Astrocyte of the spinal cord (primary cell): ENCODE measurements at regions not wholly inside any gene's neighbourhood (a gene's known extent, or its start where the extent isn't known, plus 50 kb on each side); places are given as distances from the start of the nearest gene placed in this dataset.

ENCODE experiments used
- DNase-seq: peaks from one replicate; pipeline ENCODE4 v3.0.0; 2011; ENCODE audit warnings: low read depth, low spot score
- H3K4me3 ChIP-seq: 2 replicates; pipeline ENCODE4 v1.5.1; 2011; ENCODE audit warnings: low read depth, mild to moderate bottlenecking, low read length, moderate library complexity
- in situ Hi-C: cut with HindIII; loops from 2 replicates; pipeline ENCODE4 v1.10.0; 2017; ENCODE audit warnings: low sequenced_read_pairs
- TF ChIP-seq, protein P1 (sequence below): IDR thresholded peaks from 2 replicates; pipeline ENCODE4 v1.5.1; 2012; ENCODE audit warnings: low read depth, mild to moderate bottlenecking, low read length, inconsistent platforms

DNA sequence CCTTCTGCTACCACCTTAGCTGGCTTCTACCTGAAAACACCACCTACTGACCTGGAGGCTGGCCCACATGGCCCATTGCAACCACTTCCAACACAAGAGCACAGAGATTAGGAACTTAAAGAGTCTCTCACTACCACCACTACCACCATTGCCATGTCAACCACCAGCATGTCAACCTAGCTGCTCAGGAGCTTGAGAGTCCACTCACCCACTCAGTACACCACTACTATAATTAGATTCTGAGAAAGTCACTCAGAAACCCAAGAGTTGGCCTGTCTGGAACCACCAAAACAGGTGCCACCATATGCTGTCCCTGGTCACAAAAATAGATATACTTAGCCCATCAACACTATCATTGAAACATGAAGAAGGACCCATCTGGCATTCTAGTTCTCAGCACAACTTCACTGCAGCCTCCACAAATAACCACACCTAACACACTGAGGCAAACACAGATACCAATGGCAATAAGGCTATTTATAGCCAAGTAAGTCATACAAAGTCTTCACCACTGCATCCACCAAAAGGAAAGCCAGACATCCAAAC is 806.7 kb upstream of the EPHA6 start:
- in situ Hi-C loops: no loop called here
- TF ChIP-seq, protein P1, sequence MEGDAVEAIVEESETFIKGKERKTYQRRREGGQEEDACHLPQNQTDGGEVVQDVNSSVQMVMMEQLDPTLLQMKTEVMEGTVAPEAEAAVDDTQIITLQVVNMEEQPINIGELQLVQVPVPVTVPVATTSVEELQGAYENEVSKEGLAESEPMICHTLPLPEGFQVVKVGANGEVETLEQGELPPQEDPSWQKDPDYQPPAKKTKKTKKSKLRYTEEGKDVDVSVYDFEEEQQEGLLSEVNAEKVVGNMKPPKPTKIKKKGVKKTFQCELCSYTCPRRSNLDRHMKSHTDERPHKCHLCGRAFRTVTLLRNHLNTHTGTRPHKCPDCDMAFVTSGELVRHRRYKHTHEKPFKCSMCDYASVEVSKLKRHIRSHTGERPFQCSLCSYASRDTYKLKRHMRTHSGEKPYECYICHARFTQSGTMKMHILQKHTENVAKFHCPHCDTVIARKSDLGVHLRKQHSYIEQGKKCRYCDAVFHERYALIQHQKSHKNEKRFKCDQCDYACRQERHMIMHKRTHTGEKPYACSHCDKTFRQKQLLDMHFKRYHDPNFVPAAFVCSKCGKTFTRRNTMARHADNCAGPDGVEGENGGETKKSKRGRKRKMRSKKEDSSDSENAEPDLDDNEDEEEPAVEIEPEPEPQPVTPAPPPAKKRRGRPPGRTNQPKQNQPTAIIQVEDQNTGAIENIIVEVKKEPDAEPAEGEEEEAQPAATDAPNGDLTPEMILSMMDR: no peak
- no peak overlapping the region for H3K4me3 ChIP-seq
- DNase-seq: no peak

DNA sequence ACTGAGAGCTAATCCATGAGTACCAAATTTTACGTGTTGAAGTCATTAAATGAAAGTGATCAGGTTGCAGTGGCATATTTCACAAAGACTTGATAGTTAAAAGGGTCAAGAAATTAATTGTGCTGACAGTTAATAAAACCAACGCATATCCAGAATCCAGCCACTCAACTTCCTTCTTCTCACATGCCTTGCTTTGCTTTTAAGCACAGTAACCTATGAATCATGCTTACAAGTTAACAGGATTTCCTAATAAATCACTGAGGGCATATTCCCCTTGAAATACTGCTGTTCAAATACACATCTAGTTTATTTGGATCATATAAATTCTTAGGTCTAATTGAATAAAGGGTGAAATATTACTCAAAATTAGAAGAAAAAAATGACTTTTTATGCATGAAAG is 801.5 kb upstream of the EPHA6 start:
- TF ChIP-seq, protein P1: no peak
- no peak overlapping the region for H3K4me3 ChIP-seq
- no peak for DNase-seq
- in situ Hi-C loops: no loop called here

DNA sequence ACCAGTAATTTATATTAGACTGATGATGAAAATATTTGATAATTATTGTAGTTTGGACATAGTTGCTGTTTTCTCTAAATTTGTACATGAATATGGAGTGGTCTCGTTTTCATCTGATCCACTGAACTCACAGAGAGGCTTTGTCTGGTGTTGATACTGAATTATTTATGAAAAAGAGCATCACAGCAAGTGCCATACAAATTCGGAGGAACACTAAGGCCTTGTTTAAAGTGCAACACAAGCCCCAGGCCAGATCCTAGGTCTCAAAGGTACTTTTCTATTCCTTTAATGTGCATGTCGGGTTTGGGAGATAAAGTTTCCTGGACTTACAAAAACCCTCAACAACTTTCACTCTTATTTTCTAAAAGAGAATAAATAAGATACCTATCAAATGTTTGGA is 796.8 kb upstream of the EPHA6 start:
- no peak overlapping the region for H3K4me3 ChIP-seq
- TF ChIP-seq, protein P1: no peak
- in situ Hi-C loops: no loop called here
- no peak for DNase-seq

DNA sequence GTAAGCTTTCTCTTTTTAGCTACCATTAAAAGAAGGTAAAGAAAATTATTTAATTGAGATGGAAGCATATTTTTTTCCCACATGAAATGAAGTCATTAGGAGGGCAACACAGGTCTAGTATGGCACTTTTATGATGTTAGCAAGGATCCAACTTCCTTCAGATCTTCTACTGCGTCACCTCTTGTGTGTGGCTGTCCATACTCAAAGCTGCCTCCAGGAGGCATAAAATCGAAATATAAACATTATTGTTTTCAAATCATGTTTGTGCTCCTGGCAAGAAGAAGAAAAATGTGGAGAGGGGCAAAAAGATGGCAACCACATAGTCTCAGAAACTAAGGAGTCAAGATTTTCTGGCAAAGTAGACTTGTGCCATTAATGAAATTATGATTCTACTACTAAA is 791.7 kb upstream of the EPHA6 start:
- no peak overlapping the region for H3K4me3 ChIP-seq
- in situ Hi-C loops: no loop called here
- DNase-seq: no peak
- TF ChIP-seq, protein P1: no peak

DNA sequence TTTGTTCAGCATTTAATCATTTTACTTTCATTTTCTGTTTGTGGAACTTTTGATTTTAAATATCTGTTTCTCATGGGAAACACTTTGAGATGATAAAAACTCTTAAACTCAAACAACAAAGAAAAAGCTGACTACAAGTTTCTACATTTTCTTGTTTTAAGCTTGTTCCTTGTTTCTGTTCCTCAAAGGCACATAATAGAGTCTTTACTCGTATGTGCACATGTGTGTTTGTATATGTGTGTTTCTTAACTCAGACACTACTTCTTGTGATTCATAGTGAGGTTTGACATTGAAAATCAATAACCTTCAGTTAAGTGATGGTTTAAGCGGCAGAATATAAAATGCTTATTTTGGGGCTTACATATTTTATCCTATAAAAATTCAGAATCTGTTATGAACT is 786.7 kb upstream of the EPHA6 start:
- TF ChIP-seq, protein P1: no peak
- no peak for DNase-seq
- no peak overlapping the region for H3K4me3 ChIP-seq
- in situ Hi-C loops: no loop called here

DNA sequence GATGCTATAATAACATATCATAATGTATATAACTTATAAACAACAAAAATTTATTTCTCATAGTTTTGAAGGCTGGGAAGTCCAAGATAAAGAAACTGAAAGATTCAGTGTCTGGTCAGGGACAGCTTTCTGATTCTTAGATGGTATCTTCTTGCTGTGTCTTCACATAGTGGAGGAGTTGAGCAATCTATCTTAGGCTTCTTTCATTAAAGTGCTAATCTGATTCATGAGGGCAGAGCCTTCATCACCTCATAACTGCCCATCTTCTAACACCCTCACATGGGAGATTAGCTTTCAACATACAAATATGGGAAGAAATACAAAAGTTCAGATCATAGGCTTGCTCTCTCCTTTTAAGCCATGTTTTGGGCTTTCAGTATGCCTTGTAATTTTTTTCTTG is 774.8 kb upstream of the EPHA6 start:
- H3K4me3 ChIP-seq: no peak overlapping the region
- in situ Hi-C loops: no loop called here
- TF ChIP-seq, protein P1: no peak
- no peak for DNase-seq

DNA sequence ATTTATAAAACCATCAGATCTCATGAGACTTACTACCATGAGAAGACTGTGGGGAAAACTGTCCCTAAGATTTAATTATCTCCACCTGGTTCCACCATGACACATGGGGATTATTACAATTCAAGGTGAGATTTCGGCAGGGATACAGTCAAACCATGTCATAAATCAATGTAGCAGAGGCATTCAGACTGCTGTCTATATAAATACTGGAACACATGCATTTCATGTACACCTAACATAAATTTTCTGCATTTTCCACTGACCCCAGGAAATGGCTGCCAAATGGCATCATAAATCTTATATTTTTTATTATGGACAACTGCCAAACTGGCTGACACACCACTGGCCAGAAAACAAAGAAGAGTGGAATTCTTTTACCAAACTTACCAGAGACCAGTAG is 755.1 kb upstream of the EPHA6 start:
- in situ Hi-C loops: no loop called here
- DNase-seq: no peak
- H3K4me3 ChIP-seq: no peak overlapping the region
- TF ChIP-seq, protein P1: no peak
